Stimulated activated CD8-positive, alpha-beta memory T cell treated with anti-CD3 and anti-CD28 coated beads, Interleukin-2, amount 100 ng/mL, for 48 hours (primary cell): ENCODE measurements at regions not wholly inside any gene's neighbourhood (a gene's known extent, or its start where the extent isn't known, plus 50 kb on each side); places are given as distances from the start of the nearest gene placed in this dataset.
"Not testable (repeated sequence)": the region's sequence is repeated elsewhere in the genome, so short reads cannot be mapped to it uniquely, and the experiment has no call there.

Experiments used
- DNase-seq, 2 donors: peaks; one replicate each; pipeline ENCODE4 v3.0.0-alpha.2; 2020; ENCODE audit warnings: low read depth in 2 of 2

- no peak for DNase-seq
These were observed 249.8 kb upstream of the JARID2 start for GRCh38 chr6:14995966-14996602.

- DNase-seq: no peak
These were observed 249.0 kb upstream of the JARID2 start for GRCh38 chr6:14996892-14997291.

GRCh38 chr6:14997507-14997906 is 248.4 kb upstream of the JARID2 start:
- DNase-seq: no peak

- no peak for DNase-seq
These were observed 246.8 kb upstream of the JARID2 start for GRCh38 chr6:14999106-14999505.

- no peak for DNase-seq
These were observed 244.5 kb upstream of the JARID2 start for GRCh38 chr6:15001326-15001910.

GRCh38 chr6:15008269-15008668 is 237.6 kb upstream of the JARID2 start:
- DNase-seq: no peak

- no peak for DNase-seq
These were observed 230.9 kb upstream of the JARID2 start for GRCh38 chr6:15014958-15015357.

- DNase-seq: no peak
These were observed 229.1 kb upstream of the JARID2 start for GRCh38 chr6:15016813-15017212.

GRCh38 chr6:15017261-15017660 is 228.6 kb upstream of the JARID2 start:
- DNase-seq: no peak

GRCh38 chr6:15017803-15018202 is 228.1 kb upstream of the JARID2 start:
- DNase-seq: no peak

GRCh38 chr6:15020119-15020770 is 225.6 kb upstream of the JARID2 start:
- DNase-seq: no peak

- DNase-seq: no peak
These were observed 224.8 kb upstream of the JARID2 start for GRCh38 chr6:15021074-15021473.

- not testable (repeated sequence) for DNase-seq
These were observed 222.9 kb upstream of the JARID2 start for GRCh38 chr6:15023018-15023417.

- peak; percentile 47 to 55 for DNase-seq
These were observed 222.4 kb upstream of the JARID2 start for GRCh38 chr6:15023448-15023847.

GRCh38 chr6:15025446-15025845 is 220.4 kb upstream of the JARID2 start:
- DNase-seq: no peak

- no peak for DNase-seq
These were observed 219.0 kb upstream of the JARID2 start for GRCh38 chr6:15026832-15027231.

- no peak for DNase-seq
These were observed 218.4 kb upstream of the JARID2 start for GRCh38 chr6:15027472-15027871.

GRCh38 chr6:15032015-15032414 is 213.9 kb upstream of the JARID2 start:
- no peak for DNase-seq

GRCh38 chr6:15033850-15034203 is 212.0 kb upstream of the JARID2 start:
- DNase-seq: no peak

GRCh38 chr6:15036690-15037245 is 209.1 kb upstream of the JARID2 start:
- DNase-seq: no peak

GRCh38 chr6:15037253-15037652 is 208.6 kb upstream of the JARID2 start:
- no peak for DNase-seq

GRCh38 chr6:15038013-15038791 is 207.7 kb upstream of the JARID2 start:
- DNase-seq: no peak
